ENCODE measurements at regions not wholly inside any gene's neighbourhood (a gene's known extent, or its start where the extent isn't known, plus 50 kb on each side); places are given as distances from the start of the nearest gene placed in this dataset.

DNA sequence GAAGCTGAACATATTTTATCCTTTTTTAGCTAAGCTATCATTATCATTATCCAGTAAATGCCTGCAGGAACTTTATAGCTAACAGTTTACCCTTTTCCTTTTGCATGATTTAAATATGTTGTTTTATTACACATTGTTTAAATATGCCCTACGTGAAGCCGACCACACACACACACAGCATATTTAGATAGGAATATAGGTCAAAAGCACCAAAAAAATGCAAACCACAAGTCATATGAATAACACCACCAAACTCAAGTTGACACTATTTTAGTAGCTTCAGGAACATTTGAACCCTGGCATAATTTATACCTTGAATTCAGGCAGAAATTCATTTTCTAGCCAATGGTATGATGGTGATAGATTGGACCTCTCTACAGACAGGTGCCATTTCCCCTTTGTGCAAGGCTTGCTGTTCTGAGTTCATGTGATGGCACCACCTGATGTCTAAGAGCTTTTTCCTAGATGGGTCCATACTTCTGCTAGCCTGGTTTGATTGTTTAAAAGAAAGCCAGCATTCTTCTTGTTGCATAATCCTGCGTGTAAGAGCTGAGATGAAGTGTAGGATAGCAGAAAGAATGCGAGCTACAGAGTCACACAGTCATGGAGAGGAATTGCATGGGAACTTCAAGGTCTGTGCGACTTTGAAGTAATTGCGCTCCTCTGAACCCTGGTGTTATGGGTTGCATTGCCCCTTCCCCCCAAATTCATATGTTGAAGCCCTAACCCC is 454.8 kb upstream of the SOX5 start:
- no peak for TF ChIP-seq CTCF (IDR thresholded peaks at IDR 0.05)
- TF ChIP-seq POLR2A (IDR thresholded peaks at IDR 0.05) = no peak
